HEK293 (cell line): ENCODE measurements at regions not wholly inside any gene's neighbourhood (a gene's known extent, or its start where the extent isn't known, plus 50 kb on each side); places are given as distances from the start of the nearest gene placed in this dataset.

Experiments used
- CTCF ChIA-PET: fragments of 350-600 bp; formaldehyde crosslinking; extraction: SDS; loops from one replicate; lab custom pipeline; 2021; ENCODE audit warnings: antibody characterized with exemption; lab: Yijun Ruan, JAX
- POLR2A ChIA-PET: fragments of 300-600 bp; formaldehyde crosslinking; extraction: SDS; loops from one replicate; lab custom pipeline; 2020; ENCODE audit warnings: antibody characterized with exemption, inconsistent platforms; lab: Yijun Ruan, JAX
- H3K27ac ChIP-seq: fragments of 200-500 bp; sonication (Bioruptor generic); 2 replicates; pipeline ENCODE4 v1.5.1; 2014; ENCODE audit warnings: low read depth, low read length, control low read depth, inconsistent platforms; ENCODE audit errors: extremely low read depth
- H3K36me3 ChIP-seq, 2 experiments: fragments of 200-500 bp in 1 of 2; sonication (Bioruptor generic) in 1 of 2; 1 replicate in 1 of 2; 2 replicates in 1 of 2; pipeline ENCODE4 v1.5.1; 2014 to 2017; ENCODE audit warnings: inconsistent platforms in 2 of 2, low read length in 2 of 2; ENCODE audit not compliant: control insufficient read depth in 2 of 2, insufficient read depth in 1 of 2
- H3K4me1 ChIP-seq: fragments of 200-500 bp; sonication (Bioruptor generic); 2 replicates; pipeline ENCODE4 v1.5.1; 2014; ENCODE audit warnings: mild to moderate bottlenecking, low read length, inconsistent platforms; ENCODE audit not compliant: control insufficient read depth, insufficient read depth
- H3K4me3 ChIP-seq: 2 replicates; pipeline ENCODE4 v1.5.1; 2011; ENCODE audit warnings: low read depth, mild to moderate bottlenecking, control low read depth, low read length, moderate library complexity
- H3K9me3 ChIP-seq: fragments of 200-500 bp; sonication (Bioruptor generic); 2 replicates; pipeline ENCODE4 v1.5.1; 2014; ENCODE audit warnings: low read depth, low read length, inconsistent platforms; ENCODE audit not compliant: control insufficient read depth, insufficient read depth
- GLI4 ChIP-seq: fragments of 450-650 bp; formaldehyde crosslinking; IDR thresholded peaks from 2 replicates; pipeline ENCODE4 v1.5.1; 2016; ENCODE audit warnings: missing biosample characterization, missing genetic modification characterization
- SP2 ChIP-seq: fragments of 450-650 bp; formaldehyde crosslinking; IDR thresholded peaks from 2 replicates; pipeline ENCODE4 v1.5.1; 2016; ENCODE audit warnings: missing biosample characterization, missing genetic modification characterization
- ZBTB44 ChIP-seq: fragments of 450-650 bp; IDR thresholded peaks from 2 replicates; pipeline ENCODE4 v1.5.1; 2018; ENCODE audit warnings: missing biosample characterization, mild to moderate bottlenecking, missing genetic modification characterization
- ZNF132 ChIP-seq: fragments of 450-650 bp; formaldehyde crosslinking; IDR thresholded peaks from 2 replicates; pipeline ENCODE4 v1.5.1; 2017; ENCODE audit warnings: missing biosample characterization, missing genetic modification characterization, borderline replicate concordance
- ZNF140 ChIP-seq: fragments of 450-650 bp; formaldehyde crosslinking; IDR thresholded peaks from 2 replicates; pipeline ENCODE4 v1.5.1; 2016; ENCODE audit warnings: missing biosample characterization, missing genetic modification characterization
- ZNF155 ChIP-seq: fragments of 450-650 bp; formaldehyde crosslinking; IDR thresholded peaks from 2 replicates; pipeline ENCODE4 v1.5.1; 2016; ENCODE audit warnings: missing biosample characterization, missing genetic modification characterization
- ZNF26 ChIP-seq: fragments of 450-650 bp; formaldehyde crosslinking; IDR thresholded peaks from 2 replicates; pipeline ENCODE4 v1.5.1; 2016; ENCODE audit warnings: missing biosample characterization, missing genetic modification characterization
- ZNF426 ChIP-seq: fragments of 450-650 bp; formaldehyde crosslinking; IDR thresholded peaks from 2 replicates; pipeline ENCODE4 v1.5.1; 2017; ENCODE audit warnings: missing biosample characterization, missing genetic modification characterization, mild to moderate bottlenecking, inconsistent platforms, moderate library complexity
- ZNF518A ChIP-seq: fragments of 450-650 bp; formaldehyde crosslinking; conservative IDR thresholded peaks from 2 replicates; pipeline ENCODE4 v1.5.1; 2016; ENCODE audit warnings: low read depth, missing biosample characterization, missing genetic modification characterization
- ZNF529 ChIP-seq: fragments of 450-650 bp; formaldehyde crosslinking; IDR thresholded peaks from 2 replicates; pipeline ENCODE4 v1.5.1; 2017; ENCODE audit warnings: missing genetic modification characterization, missing biosample characterization; ENCODE audit not compliant: insufficient replicate concordance
- ZNF596 ChIP-seq: fragments of 450-650 bp; IDR thresholded peaks from 2 replicates; pipeline ENCODE4 v1.5.0; 2018; ENCODE audit warnings: missing biosample characterization, mild to moderate bottlenecking, missing genetic modification characterization, moderate library complexity
- ZNF707 ChIP-seq: fragments of 450-650 bp; formaldehyde crosslinking; IDR thresholded peaks from 2 replicates; pipeline ENCODE4 v1.5.1; 2016; ENCODE audit warnings: missing biosample characterization, missing genetic modification characterization
- ZNF837 ChIP-seq: fragments of 450-650 bp; formaldehyde crosslinking; IDR thresholded peaks from 2 replicates; pipeline ENCODE4 v1.5.1; 2016; ENCODE audit warnings: missing biosample characterization, missing genetic modification characterization
- ZSCAN4 ChIP-seq: fragments of 450-650 bp; formaldehyde crosslinking; IDR thresholded peaks from 2 replicates; pipeline ENCODE4 v1.5.1; 2017; ENCODE audit warnings: missing biosample characterization, missing genetic modification characterization
- TF ChIP-seq, protein P1 (sequence below): fragments of 450-650 bp; formaldehyde crosslinking; IDR thresholded peaks from 2 replicates; pipeline ENCODE4 v1.5.1; 2016; ENCODE audit warnings: missing biosample characterization, missing genetic modification characterization
- TF ChIP-seq, protein P2 (sequence below): fragments of 450-650 bp; formaldehyde crosslinking; IDR thresholded peaks from 2 replicates; pipeline ENCODE4 v1.5.1; 2016; ENCODE audit warnings: missing biosample characterization, missing genetic modification characterization, borderline replicate concordance

GRCh38 chr3:166195808-166196207, 358.6 kb upstream of the BCHE start:
- no peaks in the 10 kb centered on the region for H3K9me3 ChIP-seq
- H3K4me1 ChIP-seq = no peaks in the 10 kb centered on the region
- TF ChIP-seq ZSCAN4 (tag by site-specific recombination) = no peak
- no peak for TF ChIP-seq ZNF26 (tag by site-specific recombination)
- TF ChIP-seq ZNF426 (tag by site-specific recombination) = no peak
- TF ChIP-seq SP2 (tag by site-specific recombination) = no peak
- TF ChIP-seq, protein P1, sequence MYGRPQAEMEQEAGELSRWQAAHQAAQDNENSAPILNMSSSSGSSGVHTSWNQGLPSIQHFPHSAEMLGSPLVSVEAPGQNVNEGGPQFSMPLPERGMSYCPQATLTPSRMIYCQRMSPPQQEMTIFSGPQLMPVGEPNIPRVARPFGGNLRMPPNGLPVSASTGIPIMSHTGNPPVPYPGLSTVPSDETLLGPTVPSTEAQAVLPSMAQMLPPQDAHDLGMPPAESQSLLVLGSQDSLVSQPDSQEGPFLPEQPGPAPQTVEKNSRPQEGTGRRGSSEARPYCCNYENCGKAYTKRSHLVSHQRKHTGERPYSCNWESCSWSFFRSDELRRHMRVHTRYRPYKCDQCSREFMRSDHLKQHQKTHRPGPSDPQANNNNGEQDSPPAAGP (tag by site-specific recombination) = no peak
- TF ChIP-seq ZNF518A (tag by site-specific recombination) = no peak
- TF ChIP-seq GLI4 (tag by site-specific recombination) = no peak
- no peak for TF ChIP-seq ZNF529 (tag by site-specific recombination)
- TF ChIP-seq ZNF140 (tag by site-specific recombination) = no peak
- TF ChIP-seq ZNF837 (tag by site-specific recombination) = no peak
- TF ChIP-seq, all 188 proteins: peak for 0
- ChIA-PET CTCF (no interaction called here), POLR2A (no interaction called here)
- Histone ChIP-seq H3K27ac (no peak overlapping the region), H3K4me3 (no peak overlapping the region), H3K36me3 (no peaks in the 10 kb centered on the region)

- POLR2A ChIA-PET = no interaction called here
- no peak overlapping the region for H3K27ac ChIP-seq
- no peak for TF ChIP-seq ZNF596 (tag by site-specific recombination)
- TF ChIP-seq, all 188 proteins: peak for 0
- CTCF ChIA-PET = interaction anchor here (0.7 kb wide), 1 partner anchor 143 kb away, joined by 3 read pairs; no protein-coding TSS in a partner anchor
- H3K4me1 ChIP-seq = no peaks in the 10 kb centered on the region
- no peak overlapping the region for H3K4me3 ChIP-seq
- H3K36me3 ChIP-seq = no peaks in the 10 kb centered on the region
- no peaks in the 10 kb centered on the region for H3K9me3 ChIP-seq
Observed at GRCh38 chr3:166191411-166191810, 354.2 kb upstream of the BCHE start.

- POLR2A ChIA-PET = no interaction called here
- Histone ChIP-seq H3K4me1 (no peaks in the 10 kb centered on the region), H3K9me3 (no peaks in the 10 kb centered on the region), H3K27ac (no peak overlapping the region), H3K36me3 (no peaks in the 10 kb centered on the region), H3K4me3 (no peak overlapping the region)
- CTCF ChIA-PET = no interaction called here
- TF ChIP-seq ZNF132 (tag by site-specific recombination) (no peak), ZBTB44 (tag by site-specific recombination) (no peak), ZNF155 (tag by site-specific recombination) (no peak), ZNF707 (no peak)
- TF ChIP-seq, protein P2, sequence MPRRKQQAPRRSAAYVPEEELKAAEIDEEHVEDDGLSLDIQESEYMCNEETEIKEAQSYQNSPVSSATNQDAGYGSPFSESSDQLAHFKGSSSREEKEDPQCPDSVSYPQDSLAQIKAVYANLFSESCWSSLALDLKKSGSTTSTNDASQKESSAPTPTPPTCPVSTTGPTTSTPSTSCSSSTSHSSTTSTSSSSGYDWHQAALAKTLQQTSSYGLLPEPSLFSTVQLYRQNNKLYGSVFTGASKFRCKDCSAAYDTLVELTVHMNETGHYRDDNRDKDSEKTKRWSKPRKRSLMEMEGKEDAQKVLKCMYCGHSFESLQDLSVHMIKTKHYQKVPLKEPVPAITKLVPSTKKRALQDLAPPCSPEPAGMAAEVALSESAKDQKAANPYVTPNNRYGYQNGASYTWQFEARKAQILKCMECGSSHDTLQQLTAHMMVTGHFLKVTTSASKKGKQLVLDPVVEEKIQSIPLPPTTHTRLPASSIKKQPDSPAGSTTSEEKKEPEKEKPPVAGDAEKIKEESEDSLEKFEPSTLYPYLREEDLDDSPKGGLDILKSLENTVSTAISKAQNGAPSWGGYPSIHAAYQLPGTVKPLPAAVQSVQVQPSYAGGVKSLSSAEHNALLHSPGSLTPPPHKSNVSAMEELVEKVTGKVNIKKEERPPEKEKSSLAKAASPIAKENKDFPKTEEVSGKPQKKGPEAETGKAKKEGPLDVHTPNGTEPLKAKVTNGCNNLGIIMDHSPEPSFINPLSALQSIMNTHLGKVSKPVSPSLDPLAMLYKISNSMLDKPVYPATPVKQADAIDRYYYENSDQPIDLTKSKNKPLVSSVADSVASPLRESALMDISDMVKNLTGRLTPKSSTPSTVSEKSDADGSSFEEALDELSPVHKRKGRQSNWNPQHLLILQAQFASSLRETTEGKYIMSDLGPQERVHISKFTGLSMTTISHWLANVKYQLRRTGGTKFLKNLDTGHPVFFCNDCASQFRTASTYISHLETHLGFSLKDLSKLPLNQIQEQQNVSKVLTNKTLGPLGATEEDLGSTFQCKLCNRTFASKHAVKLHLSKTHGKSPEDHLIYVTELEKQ = no peak
Observed at GRCh38 chr3:166190360-166190759, 353.1 kb upstream of the BCHE start.
